HG03439 (cell line): ENCODE measurements at regions not wholly inside any gene's neighbourhood (a gene's known extent, or its start where the extent isn't known, plus 50 kb on each side); places are given as distances from the start of the nearest gene placed in this dataset.
A peak's percentile ranks its signal among the peaks of the same experiment; 100 is the strongest.

Source experiments
- ATAC-seq: cut with Tn5 transposase; IDR thresholded peaks from one replicate; pipeline ENCODE4 v1.9.1; 2021; ENCODE audit warnings: mild to moderate bottlenecking, moderate library complexity; ENCODE audit not compliant: unreplicated experiment

DNA sequence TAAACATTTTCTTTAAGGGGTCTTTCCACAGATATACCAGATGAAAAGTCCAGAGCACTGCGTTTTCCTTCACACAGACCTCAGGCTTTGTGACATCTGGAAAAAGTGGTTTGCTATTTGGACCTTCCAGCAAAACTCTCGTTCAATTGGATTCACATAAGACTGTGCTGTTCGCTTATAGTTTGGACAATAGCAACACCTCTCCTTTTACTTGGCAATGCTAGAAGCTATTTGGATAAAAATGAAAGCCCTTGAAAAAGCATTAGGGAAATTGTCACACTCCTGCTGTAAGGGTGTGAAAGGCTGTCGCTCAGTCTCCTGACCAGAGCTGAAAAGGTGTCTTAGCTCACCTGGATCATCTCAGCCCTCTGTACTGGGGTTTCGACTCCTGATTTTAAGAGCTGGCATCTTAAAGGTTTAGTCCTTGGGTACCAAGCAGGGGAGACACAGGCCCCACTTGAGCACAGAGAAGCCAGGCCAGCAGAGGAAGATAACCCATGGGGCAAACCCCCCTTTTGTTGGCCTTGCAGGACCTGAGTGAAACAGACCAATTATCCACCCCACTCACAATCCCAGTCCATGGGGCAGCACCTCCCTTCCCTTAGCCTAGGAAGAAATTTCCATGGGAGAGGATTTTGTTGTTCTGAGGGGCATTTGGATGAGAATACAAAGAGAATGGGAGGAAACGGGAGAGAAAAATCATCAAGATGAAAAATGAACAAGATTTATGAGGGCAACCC, 257.6 kb downstream of the DLEU7 start:
- no peak for ATAC-seq

DNA sequence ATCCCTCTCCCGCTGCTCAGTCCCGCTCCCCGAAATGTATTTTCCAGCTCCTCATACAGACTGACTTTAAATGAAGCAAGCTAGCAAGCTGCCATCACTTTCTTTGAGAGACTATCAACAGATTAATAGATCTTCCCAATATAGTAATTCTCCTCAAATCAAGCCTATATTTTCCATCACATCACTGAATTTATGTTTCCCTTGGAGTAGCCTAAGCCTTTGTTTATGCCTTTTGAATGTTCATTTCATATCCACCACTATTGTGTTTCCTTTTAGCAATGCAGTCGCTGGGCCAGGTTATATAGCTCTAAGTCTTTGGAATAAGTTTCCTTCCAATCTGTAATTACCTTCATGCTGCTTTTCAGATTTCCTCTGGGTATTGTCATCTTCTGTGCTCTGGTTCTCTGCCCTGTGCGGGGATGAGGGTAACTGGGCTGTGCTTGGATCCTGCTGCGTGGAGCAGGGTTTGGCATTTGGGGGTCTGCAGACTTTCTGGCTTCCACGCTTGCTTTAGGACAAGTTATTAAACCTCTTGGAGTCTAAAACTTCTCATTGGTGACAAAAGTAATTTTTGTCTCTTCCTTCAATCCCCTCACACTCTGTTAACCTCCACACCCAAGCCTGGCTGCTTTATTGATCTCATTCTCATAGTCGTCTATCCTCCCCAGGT, 256.9 kb downstream of the DLEU7 start:
- ATAC-seq = no peak

GRCh38 chr13:50587115-50587514, 256.4 kb downstream of the DLEU7 start:
- no peak for ATAC-seq

GRCh38 chr13:50587645-50588373, 255.7 kb downstream of the DLEU7 start:
- ATAC-seq = no peak

DNA sequence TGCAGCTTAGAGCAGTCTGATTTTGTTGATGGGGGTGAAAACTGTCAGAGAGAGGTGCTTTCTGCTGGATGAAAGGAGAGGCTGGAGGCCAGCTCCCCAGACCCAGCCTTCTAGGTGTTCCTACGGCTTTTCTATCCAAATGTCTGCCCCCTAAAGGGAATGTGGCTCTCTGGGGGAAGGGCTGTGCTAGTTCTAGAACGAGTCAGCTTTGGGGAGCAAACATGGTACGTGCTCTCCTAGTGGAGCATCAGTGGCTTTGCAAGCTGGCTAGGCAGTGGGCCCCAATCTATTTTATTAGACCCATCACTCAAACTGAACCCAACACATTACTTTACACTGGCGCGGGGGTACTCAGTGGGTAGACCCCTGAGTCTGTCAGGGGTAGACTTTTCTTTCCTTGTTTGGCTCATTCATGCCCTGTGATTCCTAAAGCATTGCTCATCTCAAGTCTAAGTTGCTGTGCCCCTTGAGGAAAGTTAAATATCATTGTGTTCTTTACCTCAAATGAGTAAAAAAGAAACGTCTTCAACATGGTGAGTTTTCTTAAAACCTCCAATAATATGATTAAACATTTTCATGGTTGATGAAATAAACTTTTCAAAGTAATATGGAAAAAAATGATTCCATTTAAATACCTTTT, 254.9 kb downstream of the DLEU7 start:
- no peak for ATAC-seq

- no peak for ATAC-seq
These were observed 254.4 kb downstream of the DLEU7 start for GRCh38 chr13:50589139-50589538.

- ATAC-seq = no peak
These were observed 253.8 kb downstream of the DLEU7 start for GRCh38 chr13:50589651-50590054.

DNA sequence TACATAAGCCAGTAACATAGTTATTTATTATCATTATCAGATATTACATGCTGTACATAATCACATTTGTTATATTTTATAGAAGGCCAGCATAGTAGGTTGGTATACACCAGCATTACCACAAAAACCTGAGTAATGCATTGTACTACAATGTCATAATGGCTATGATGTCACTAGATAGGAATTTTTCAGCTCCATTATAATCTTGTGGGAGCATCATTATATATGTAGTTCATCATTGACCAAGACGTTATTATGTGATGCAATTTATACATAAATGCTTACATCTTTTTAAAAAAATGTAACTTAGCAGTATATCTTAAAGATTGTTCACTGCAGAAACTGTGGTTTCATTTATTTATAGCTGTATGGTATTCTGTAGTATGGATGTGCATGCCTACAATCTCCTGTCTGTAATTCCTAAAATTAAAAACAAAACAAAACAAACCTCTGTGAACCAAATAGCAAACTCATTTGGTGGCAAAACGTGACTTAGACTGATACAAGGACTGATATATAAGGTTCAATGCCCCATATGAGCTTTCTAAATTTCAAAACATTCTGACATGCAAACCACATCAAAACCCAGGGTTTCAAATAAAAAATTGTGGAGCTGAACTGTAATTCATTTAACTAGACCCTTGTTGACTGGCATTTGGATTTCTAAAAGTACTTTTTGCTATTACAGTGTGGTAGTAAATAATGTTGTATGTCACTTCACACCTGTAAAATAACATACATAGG, 250.9 kb downstream of the DLEU7 start:
- no peak for ATAC-seq

DNA sequence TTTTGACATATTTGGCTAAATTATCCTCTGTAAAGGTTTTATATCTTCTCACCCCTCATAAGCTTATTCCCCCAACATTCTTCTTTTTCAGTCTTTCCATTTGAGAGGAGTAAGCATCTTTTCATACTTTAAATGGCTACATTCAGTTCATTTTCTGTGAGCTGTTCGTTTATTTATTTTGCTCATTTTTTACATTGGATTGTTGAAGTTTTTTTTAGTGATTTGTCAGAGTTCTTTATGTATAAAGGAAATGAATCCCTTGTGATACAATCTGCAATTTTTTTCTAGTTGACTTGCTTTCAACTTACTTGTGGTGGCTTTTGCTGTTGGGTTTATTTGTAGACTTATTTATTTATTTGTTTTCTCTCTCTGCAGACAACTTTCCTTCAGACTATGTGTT, 250.3 kb downstream of the DLEU7 start:
- ATAC-seq = no peak

GRCh38 chr13:50594276-50595051, 249.0 kb downstream of the DLEU7 start:
- ATAC-seq = peak; percentile 93

GRCh38 chr13:50595196-50595595, 248.3 kb downstream of the DLEU7 start:
- no peak for ATAC-seq

DNA sequence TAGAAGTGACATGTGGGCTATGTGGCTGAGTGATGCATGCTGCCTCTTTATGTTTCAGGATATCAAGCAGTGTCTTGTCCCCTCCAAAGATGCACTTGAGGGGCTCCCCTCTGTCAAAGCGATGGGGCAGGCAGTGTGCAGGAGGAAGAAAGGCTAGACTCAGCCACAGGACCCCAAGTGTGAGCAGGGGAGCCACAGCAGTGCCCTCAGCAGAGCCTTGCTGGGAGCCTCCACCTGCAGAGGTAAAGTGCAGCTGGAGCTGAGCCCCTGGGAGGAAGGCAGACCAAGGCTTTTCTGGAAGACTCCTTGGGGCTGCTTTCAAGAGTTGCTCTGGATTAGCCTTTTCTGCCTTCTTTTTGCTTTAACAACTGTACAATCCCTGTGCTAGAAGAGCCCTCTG, 247.3 kb downstream of the DLEU7 start:
- ATAC-seq = no peak

DNA sequence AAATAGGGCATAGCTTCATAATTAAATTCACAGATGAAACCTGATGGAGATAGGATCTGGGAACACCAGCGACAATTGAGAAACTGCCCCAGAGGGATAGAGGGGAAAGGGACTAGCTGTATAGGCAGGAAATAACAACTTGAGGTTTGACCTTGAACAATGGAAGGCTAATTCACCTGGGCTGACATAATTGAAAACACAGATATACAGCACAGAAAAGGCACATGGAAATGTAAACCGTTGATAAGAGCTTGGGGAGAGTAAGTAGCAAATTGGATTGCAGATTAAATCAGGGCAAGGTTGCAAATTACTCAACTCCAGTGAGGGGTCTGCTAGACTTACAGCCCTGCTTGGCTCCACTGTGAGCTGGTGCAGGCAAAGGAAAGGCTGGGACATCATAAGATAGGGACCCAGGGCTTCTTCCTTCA, 246.7 kb downstream of the DLEU7 start:
- no peak for ATAC-seq

DNA sequence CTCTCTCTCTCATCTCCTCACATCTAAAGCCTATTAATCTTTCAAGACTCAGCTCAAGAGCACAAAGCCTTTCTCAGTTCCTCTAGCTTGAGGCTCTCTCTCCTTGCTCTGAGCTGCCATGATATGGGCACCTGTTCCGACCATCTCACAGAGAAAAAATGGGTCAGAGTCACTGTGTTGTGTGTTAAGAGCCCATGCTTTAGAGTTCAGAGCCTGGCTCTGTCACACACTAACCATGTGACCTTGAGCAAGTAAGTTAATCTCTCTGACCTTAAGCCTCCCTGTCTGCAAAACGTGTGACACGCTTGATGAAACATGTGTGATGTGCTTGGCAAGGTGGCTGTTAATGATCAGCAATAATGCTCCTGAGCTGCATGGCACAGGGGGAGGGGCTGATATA, 245.2 kb downstream of the DLEU7 start:
- ATAC-seq = no peak

- no peak for ATAC-seq
These were observed 244.4 kb downstream of the DLEU7 start for GRCh38 chr13:50599046-50599445.

GRCh38 chr13:50599927-50600326, 243.6 kb downstream of the DLEU7 start:
- no peak for ATAC-seq

DNA sequence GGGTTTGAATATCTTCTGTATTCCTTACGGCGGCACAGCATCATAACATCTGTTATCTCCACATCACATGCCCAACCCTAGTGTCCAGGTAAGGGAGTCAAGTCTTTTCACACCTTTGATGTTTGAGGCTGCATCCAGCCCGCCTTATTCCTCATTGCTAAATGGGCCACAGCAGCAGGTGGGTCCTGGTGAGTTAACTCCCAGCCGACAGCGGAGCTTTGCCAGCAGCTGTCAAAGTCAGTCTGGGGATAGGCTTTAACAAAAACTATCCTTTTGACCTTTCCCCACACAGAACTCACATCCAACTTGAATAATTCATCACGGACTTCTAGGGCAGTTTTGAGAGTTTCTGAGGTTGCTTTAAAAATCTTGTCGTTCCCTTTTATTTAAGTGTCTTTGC, 235.1 kb downstream of the DLEU7 start:
- ATAC-seq = no peak

- no peak for ATAC-seq
These were observed 234.5 kb downstream of the DLEU7 start for GRCh38 chr13:50609011-50609410.

DNA sequence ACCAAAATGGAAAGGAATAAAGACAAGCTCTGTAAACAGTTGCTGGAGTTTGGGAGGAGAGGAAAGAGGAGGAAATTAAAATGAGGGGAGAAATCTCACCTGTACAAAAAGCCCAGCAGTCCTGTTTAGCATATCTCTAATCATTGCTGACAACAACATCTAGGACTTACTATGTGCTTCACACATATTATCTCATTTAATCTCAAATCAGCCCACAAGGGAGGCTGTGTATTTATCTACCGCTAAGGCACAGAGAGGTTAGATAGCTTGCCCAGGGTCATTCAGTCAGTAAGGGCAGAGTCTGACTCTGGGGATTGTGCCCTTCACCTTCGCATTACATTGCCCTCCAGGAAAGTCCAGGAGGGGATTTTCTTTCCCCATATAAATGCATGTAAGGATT, 233.3 kb downstream of the DLEU7 start:
- no peak for ATAC-seq
